SHP77 (cell line): ENCODE measurements at regions not wholly inside any gene's neighbourhood (a gene's known extent, or its start where the extent isn't known, plus 50 kb on each side); places are given as distances from the start of the nearest gene placed in this dataset.

Experiments
- DNase-seq, 2 experiments: peaks; one replicate each; lab custom pipeline; 2025; lab: John Stamatoyannopoulos, UW

DNA sequence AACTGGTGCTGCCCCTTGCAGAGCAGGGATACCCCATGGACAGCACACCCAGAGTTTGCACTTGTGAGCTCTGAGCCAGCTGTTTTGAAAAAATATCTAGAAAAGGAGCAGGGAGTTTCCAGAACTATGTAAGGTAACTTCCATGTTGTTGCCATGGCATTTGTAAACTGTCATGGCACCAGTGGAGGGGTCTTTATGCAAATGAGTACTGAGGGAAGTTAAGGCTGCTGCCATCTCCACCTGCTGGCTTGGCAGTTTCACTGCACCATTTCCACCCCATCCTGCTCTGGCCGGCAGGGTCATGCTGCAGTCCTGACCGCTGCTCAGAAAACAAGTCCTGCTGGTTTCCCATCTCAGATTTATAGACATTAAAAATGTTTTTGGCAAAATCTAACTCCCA is 52.3 kb upstream of the SNTG2 start:
- DNase-seq: no peak

- DNase-seq: no peak
These were observed 53.6 kb upstream of the SNTG2 start for GRCh38 chr2:897091-897490.

GRCh38 chr2:893311-893710 is 57.3 kb upstream of the SNTG2 start:
- DNase-seq: no peak

GRCh38 chr2:892892-893291 is 57.8 kb upstream of the SNTG2 start:
- no peak for DNase-seq

GRCh38 chr2:892401-892800 is 58.2 kb upstream of the SNTG2 start:
- DNase-seq: no peak

GRCh38 chr2:891734-892133 is 58.9 kb upstream of the SNTG2 start:
- DNase-seq: no peak

- no peak for DNase-seq
These were observed 59.9 kb upstream of the SNTG2 start for GRCh38 chr2:890791-891190.

GRCh38 chr2:890214-890613 is 60.4 kb upstream of the SNTG2 start:
- DNase-seq: no peak

GRCh38 chr2:888906-889566 is 61.6 kb upstream of the SNTG2 start:
- no peak for DNase-seq

GRCh38 chr2:888211-888801 is 62.3 kb upstream of the SNTG2 start:
- DNase-seq: no peak

- DNase-seq: no peak
These were observed 63.0 kb upstream of the SNTG2 start for GRCh38 chr2:887639-888038.

- no peak for DNase-seq
These were observed 64.3 kb upstream of the SNTG2 start for GRCh38 chr2:886072-887022.

DNA sequence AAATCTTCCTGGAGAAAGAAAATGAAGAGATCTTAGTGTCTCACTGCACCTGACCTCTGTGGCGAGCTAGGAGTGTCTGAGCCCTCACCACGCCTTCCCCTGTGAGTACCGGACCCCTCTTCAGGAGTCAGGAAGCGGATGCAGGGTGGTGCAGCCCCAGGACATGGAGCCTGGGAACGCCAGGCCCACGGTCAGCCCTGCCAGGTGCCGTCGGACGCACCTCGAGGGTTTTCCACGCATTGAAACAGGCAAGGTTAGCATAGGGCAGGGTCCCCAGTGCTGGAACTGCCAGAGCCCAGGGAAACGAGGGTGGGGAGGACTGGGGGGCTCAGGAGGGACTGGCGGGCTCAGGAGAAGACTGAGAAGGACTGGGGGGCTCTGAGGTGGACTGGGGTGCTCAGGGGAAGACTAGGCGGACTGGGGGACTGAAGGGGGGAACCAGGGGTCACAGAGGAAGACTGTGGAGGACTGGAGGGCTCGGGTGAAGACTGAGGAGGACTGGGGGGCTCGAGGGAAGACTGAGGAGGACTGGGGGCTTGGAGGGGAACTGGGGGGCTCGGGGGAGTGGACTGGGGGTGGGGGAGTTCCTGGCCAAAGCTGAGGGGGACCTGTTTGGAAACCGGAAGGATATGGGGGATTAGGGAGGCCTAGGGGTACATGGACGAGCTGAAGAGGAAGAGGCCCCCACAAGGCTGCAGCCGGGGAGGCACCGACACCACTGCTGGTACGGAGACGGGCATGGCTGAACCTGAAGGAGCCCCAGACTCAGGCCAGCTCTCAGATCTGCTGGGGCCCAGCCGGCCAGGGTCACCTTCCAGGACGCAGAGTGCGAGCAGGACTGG is 65.2 kb upstream of the SNTG2 start:
- DNase-seq: no peak

DNA sequence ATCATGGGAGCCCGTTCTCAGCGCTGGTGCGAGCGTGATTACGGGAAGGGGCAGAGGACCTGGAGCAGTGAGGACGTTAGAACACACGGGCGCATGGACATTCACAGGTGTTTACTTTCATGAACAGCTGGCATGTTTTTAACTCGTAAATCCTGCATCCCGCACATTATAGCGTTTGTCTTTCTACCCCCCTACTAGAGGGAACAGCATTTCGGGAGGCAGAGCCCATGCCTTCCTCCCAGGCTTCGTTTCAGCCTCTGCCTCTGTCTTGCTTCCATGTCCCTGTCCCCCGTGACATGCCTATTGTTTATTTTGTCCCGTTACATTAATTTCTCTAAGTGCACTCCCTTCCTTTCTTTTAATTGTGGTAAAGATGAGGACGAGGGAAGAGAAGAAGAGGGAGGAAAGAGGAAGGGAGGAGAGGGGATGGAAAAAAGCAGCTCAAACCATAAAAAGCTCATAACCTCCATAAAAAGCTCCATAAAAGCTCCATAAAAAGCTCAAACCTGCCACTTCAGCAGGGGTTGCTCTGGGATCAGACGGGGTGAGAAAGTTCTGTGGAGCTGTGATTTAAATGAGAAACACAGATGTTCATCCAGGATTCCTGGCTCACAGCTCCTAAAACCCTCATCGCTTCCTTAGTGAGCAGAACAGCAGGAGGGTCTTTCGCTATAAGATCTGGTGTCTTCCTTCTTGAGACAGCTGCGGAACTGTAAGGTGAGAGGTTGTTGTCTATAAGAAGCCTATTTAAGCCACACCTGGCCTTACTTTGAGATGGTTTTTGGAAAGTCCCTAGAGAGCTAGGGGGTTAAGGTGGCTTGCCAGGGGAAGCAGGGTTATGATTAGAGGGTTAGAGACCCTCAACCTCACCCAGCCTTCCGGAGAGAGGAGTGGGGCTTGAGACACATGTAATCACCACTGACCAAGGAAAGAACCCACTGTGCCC is 66.6 kb upstream of the SNTG2 start:
- DNase-seq: no peak

GRCh38 chr2:883260-883802 is 67.3 kb upstream of the SNTG2 start:
- no peak for DNase-seq

DNA sequence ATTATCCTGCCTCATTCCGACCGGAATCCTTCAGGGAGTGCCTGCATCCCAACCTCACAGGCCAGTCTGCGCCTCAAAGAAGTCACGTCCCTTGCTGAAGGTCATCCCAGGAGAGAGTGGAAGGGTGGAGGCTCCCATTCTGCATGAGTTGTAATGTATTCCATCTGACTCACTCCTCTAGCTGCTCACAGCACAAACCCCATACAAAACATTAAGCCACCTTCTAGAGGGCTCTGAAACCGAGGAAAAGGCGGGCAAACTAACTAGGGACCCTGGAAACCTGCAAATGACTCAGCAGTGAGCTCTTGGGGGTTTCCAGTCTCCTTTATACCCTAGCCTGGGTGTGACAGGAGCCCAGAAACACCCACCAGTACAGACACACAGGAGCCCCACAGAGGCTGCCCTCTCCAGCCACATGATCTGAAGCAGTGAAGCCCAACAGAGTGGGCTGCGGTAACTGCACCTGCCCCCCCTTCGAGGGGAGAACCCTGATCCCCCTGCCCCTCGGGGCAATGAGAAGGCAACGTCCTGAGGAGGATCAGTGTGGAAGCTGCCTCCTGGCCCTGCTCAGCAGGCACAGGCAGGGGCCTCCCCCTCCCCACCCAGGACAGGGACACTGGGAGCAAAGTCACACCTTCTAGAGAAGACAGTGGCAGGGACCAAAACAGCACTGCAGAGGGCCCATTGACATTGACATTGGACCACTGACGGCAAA is 69.3 kb upstream of the SNTG2 start:
- no peak for DNase-seq

- no peak for DNase-seq
These were observed 70.3 kb upstream of the SNTG2 start for GRCh38 chr2:880201-880970.

GRCh38 chr2:879540-879939 is 71.1 kb upstream of the SNTG2 start:
- DNase-seq: no peak

GRCh38 chr2:878245-878930 is 72.3 kb upstream of the SNTG2 start:
- no peak for DNase-seq
